GM19397 (cell line): ENCODE measurements at regions not wholly inside any gene's neighbourhood (a gene's known extent, or its start where the extent isn't known, plus 50 kb on each side); places are given as distances from the start of the nearest gene placed in this dataset.
"Not testable (repeated sequence)": the region's sequence is repeated elsewhere in the genome, so short reads cannot be mapped to it uniquely, and the experiment has no call there.

Source experiments
- ATAC-seq: cut with Tn5 transposase; IDR thresholded peaks from one replicate; pipeline ENCODE4 v1.9.1; 2021; ENCODE audit warnings: mild to moderate bottlenecking, moderate library complexity; ENCODE audit not compliant: unreplicated experiment

DNA sequence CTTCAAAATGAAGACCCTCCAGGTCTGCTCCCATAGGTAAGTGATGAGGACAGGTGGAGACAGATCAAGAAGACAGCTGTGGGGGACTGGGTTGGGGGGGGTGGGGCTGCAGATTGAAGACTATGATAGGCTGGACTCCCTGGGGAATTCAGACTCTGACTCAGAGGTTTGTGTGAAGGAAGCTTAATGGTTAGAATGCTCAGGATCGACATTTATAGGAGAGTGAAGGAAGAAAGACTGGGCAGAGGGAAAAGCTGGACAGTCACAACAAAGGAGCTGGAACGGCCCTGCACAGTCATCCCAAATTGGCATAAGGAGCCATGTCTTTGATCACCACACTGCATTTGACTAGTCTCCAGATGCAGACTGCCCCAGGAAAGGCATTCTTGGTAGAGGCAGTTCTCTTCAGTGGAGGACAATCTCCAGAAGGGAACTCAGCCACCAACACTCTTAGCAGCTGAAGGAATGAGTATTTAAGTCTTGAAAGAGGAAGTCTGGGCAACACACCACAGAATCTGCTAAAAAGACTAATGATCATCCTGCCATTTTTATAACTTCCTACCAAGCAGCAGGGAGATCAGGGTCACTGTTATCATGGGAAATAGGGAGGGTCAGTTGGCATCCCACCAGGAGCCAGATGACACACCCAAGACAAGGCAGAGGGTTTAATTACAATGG is 120.0 kb upstream of the ZC3H11B start:
- no peak for ATAC-seq

GRCh38 chr1:219731771-219732170 is 118.9 kb upstream of the ZC3H11B start:
- no peak for ATAC-seq

DNA sequence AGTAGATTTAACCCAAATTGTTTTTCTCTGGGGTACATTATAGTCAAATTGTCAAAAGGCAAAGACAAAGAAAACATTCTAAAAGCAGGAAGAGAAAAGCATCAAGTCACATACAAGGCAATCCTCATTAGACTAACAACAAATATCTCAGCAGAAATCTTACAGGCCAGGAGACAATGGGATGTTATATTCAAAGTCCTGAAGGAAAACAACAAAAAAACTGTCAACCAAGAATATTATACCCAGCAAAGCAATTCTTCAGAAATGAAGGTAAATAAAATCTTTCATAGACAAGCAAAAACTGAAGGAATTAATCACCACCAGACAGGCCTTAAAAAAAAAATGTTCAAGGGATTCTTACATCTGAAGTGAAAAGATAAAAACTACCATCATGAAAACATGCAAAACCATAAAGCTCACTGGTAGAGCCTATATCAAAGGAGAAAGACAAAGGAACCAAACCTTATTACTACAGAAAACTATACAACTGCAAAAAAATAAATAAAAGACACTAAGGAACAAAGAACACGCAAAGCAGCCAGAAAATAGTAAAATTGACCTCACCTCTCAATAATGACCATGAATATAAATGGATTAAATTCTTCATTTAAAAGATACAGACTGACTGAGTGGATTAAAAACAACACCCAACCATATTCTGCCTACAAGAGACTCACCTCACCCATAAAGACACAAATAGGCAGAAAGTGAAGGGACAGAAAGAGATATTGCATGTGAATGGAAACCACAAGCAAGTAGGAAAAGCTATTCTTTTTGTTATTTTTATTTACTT is 113.8 kb upstream of the ZC3H11B start:
- ATAC-seq: no peak

DNA sequence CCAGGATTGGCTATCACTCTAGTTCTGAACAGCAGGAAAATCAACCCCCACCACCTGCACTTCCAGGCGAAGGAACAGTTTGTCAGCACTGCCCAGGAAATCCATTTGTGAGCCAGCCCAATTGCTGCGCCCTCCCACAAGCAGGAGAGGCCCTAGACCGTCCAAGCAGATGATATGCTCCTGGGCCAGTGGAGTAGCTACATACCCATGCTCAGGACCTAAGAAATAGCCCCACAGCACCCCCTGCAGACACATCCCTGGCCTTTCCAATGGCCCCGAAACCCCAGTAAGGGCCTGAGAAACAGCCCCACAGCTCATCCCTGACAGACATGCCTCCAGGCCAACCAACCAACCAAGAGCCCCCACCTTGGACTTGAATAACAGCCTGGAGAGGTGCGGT is 111.5 kb upstream of the ZC3H11B start:
- no peak for ATAC-seq

DNA sequence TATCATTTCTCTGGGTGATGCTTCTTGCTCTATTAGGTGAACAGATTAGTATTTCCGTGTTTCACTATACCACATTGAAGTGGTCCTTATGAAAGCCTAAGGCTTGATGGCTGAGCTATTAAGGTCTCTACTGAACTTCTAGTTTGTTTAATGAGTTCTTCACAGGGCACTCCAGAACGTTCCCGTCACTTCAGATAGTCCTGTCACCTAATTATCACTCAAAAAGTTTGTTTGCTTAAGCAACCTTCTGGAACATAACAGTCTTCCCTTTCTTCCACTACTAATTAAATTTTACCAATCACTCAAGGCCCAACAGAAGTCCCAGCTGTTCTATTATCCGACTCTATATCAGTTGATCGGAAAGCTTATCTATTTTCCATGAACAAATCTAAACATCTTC is 104.6 kb upstream of the ZC3H11B start:
- ATAC-seq: no peak

- no peak for ATAC-seq
Measured at GRCh38 chr1:219716611-219717114, 103.8 kb upstream of the ZC3H11B start.

GRCh38 chr1:219713981-219714381 is 101.1 kb upstream of the ZC3H11B start:
- no peak for ATAC-seq

- no peak for ATAC-seq
Measured at GRCh38 chr1:219712506-219712905, 99.6 kb upstream of the ZC3H11B start.

GRCh38 chr1:219710529-219711194 is 97.8 kb upstream of the ZC3H11B start:
- no peak for ATAC-seq

GRCh38 chr1:219708919-219709543 is 96.1 kb upstream of the ZC3H11B start:
- no peak for ATAC-seq

DNA sequence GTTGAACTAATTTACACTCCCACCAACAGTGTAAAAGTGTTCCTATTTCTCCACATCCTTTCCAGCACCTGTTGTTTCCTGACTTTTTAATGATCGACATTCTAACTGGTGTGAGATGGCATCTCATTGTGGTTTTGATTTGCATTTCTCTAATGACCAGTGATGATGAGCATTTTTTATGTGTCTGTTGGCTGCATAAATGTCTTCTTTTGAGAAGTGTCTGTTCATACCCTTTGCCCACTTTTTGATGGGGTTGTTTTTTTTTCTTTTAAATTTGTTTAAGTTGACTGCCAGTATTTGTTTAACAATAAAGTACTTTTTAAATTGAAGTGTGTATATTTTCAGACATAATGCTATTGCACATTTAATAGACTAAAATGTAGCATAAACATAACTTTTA is 95.0 kb upstream of the ZC3H11B start:
- ATAC-seq: not testable (repeated sequence)

DNA sequence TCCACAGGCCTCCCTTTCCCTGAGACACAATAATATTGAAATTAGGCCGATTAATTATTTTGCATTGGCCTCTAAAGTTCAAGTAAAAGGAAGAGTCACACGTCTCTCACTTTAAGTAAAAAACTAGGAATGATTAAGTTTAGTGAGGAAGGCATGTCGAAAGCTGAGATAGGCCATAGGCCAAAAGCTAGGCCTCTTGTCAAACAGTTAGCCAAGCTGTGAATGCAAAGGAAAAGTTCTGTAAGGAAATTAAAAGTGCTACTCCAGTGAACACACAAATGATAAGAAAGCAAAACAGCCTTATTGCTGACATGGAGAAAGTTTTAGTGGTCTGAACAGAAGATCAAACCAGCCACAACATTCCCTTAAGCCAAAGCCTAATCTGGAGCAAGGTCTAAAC is 91.4 kb upstream of the ZC3H11B start:
- not testable (repeated sequence) for ATAC-seq

DNA sequence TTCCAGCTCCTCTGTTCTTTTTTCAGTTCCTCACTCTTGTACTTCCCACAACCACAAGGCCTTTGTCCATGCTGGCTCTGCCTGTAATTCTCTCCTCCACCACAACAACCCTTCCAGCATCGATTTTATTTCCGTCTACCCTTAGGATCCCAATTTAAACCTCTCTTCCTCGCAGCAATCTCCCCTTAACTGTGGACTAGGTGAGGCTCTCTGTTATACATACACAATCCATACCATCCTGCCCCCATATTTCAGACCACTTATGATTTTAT is 90.4 kb upstream of the ZC3H11B start:
- no peak for ATAC-seq

DNA sequence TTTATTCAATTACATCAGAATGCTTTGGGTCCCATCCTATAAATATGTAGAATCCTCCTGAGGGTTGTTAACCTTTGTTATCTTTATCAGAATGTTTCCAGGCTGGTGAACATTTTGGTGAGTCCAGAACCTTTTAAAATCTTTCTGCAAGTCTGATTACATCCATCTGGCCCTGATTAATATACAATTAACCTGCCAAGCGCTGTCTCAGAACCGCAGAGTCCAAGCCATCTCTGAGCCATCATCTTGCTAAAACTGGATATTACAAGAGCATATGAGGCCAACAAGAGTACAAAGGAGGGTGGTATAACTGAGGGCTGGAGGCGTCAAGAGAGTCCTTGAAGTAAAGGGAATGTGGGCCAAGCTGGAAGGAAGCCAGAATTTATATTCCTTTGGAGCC is 88.6 kb upstream of the ZC3H11B start:
- ATAC-seq: no peak

GRCh38 chr1:219699870-219700269 is 87.0 kb upstream of the ZC3H11B start:
- no peak for ATAC-seq

DNA sequence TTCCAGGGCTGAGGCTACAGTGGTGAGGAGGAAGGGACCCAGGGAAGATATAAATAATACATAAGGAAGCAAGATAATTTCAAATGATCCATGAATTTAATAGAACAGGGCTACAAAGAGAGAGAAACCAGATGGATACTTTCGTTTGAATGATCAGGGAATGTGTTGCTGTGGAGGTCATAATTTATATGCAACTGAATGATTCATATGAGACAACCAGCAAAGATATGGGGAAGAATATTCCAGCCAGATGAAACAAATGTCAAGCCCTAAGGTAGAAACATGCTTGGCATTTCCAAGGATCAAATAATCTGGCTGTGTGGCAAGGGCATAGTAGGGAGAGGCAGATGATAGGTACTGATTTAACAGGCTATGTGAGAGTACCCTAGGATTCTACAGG is 84.8 kb upstream of the ZC3H11B start:
- no peak for ATAC-seq

- no peak for ATAC-seq
Measured at GRCh38 chr1:219692981-219693380, 80.1 kb upstream of the ZC3H11B start.

GRCh38 chr1:219689774-219690173 is 76.9 kb upstream of the ZC3H11B start:
- ATAC-seq: no peak

- no peak for ATAC-seq
Measured at GRCh38 chr1:219687779-219688178, 74.9 kb upstream of the ZC3H11B start.

DNA sequence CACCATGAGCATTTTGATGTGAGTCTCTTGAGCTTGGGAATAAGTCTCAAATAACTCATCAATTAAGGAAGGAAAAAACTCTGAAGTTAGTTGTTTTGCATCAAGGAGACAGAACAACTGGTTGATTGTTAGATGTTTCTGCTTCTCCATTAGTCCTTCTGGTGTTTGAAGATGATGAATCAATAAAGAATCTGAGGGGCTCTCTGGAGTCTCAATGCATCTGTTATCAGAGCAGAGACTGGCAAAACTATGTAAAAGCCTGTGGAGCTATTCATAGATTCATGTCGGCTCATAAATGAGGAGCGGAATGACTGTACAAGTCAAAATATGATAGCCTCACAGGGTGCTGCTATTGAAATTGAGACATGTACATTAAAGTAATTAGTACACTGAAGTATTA is 73.3 kb upstream of the ZC3H11B start:
- ATAC-seq: no peak

- ATAC-seq: no peak
Measured at GRCh38 chr1:219682788-219683187, 69.9 kb upstream of the ZC3H11B start.

GRCh38 chr1:219681876-219682275 is 69.0 kb upstream of the ZC3H11B start:
- no peak for ATAC-seq
